CD4-positive, alpha-beta T cell treated with Interferon alpha-2 for 1 hour (primary cell): ENCODE measurements at regions not wholly inside any gene's neighbourhood (a gene's known extent, or its start where the extent isn't known, plus 50 kb on each side); places are given as distances from the start of the nearest gene placed in this dataset.

ENCODE experiments used
- DNase-seq, 2 donors: peaks; one replicate each; pipeline ENCODE4 v3.0.0-alpha.2; 2020 to 2022

DNA sequence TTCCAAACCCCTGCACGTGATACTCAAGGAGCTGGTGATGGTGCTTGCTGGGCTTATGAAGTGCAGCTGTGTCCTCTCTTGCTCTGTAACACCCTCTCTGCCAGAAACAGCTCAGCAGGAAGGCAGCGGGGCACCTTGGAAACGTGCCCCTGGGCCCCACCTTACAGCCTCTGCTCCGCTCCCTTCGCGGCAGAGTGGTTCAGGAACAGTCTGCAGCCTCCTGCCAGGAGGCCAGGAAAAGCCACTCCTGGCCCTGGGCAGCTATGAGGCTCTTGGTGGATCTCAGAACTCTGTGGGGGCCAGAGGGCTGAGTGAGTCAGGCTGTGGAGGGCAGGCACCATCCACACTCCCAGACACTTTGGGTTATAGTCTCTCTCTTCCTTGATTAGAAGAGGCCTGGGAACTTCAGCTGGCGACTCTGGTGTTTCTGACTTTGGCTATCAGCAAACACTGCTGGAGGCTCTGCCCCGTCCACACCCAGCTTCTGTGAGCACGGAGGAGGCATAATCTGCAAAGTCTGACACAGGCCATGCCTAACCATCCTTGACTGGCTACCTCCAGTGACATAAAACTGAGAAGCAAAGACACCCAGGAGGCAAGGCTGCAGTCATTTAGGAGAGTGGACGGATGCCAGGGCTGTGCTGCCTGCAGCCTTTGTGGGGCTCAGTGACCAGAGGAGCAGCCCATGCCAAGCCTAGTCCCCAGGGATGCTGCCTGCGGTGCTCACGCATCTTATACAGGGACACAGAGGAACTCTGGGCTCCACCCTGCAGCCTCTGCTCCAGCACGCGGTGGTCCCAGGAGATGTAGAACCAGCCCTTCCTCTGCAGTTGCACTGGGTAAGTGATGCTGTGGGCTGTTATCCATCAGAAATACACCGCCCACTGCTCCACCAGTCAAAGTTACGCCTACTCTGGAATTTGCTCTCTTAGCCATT, 65.3 kb downstream of the METRNL start:
- DNase-seq, result no peak

GRCh38 chr17:83145358-83145738, 65.9 kb downstream of the METRNL start:
- no peak for DNase-seq

DNA sequence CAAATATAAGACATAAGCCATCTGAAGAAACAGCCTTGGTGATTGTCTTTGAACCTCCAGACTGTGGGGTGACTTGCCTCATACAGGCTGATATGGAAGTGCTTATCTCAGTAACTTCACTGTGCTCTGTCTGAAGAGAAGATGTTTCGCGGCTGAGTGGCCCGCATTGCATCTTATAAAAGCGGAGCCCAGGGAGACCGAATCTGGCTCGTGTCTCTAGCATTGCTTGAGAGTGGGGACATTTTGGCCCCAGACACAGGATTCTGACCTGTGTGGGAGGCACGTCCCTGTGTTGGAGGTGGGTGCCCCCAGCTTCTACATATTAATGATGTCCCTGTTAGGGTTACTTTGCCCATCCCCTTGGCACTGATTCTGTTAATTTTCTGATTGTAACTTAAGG, 66.4 kb downstream of the METRNL start:
- DNase-seq, result no peak

GRCh38 chr17:83146347-83146746, 66.9 kb downstream of the METRNL start:
- no peak for DNase-seq

GRCh38 chr17:83147280-83147679, 67.9 kb downstream of the METRNL start:
- no peak for DNase-seq

DNA sequence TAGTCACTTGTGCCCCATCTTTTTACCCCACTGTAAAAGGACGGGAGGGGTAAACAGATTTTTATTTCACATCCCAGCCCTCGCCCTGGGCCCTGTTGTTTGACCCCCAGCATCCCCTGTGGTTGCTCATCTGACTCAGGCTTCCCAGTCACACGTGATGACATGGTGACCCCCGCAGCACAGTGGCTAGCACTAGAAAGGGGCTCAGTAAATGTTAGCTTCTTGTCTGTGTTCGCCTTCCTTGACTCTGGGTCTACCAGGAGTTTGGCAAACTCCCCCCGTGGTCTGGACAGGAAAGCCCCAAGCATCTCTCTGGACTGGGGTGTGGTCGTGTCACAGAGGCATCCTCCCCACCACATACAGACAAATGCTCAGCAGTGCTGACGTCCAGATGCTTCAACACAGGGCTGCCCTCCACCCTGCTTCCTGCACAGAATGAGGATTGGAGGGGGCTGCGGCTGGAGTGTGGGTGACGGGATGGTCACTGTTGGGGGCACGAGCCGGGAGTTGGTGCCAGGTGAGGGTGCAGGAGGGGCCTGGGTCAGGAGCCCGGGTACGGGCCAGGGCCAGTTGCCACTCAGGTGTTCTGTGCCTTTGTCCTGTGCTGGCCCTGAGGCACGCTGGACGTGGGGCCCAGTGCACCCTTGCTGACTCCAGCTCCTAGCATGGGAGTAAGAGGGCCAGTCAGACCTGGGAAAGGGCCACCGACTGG, 69.1 kb downstream of the METRNL start:
- DNase-seq, result no peak

GRCh38 chr17:83149029-83149725, 69.8 kb downstream of the METRNL start:
- no peak for DNase-seq

DNA sequence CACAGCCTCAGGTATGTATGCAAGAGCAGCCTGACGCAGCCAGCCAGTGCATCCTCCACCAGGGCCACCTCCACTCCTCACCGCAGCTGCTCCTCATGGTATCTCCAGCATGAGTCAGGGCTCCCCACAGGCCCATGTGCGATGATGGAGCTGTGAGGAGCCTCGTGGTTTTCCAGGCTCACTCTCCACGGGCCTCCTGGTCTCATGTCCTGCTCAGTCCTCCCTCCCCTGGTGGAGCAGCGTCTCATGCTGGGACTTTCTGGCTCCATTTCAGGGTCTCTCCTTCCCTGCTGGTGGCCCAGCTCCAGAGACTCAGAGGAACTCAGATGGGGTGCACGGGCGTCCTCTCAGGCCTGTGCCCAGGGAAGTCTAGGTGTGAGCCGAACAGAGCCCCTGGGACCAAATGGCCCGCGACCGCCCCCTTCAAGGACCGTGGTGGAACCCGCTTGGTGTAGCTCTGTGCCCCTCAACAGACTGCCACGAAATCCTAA, 70.4 kb downstream of the METRNL start:
- no peak for DNase-seq

GRCh38 chr17:83150369-83151055, 71.1 kb downstream of the METRNL start:
- DNase-seq, result no peak

DNA sequence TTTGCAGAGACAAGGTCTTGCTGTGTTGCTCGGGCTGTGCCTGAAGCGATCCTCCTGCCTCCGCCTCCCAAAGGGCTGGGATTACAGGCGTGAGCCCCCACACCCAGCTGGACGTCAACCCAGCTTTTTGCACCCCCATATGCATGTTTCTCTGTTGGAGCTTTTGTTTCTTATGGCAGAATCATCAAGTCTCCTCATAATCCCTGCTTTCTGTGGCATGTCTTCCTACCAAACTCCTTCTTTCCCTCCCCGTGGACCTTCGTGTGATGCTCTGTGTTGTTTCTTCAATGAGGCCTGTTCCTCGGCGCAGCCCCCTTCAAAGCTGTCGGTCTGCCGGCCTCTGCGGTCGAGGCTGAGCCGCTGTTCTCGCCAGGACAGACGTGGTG, 71.6 kb downstream of the METRNL start:
- DNase-seq, result no peak

DNA sequence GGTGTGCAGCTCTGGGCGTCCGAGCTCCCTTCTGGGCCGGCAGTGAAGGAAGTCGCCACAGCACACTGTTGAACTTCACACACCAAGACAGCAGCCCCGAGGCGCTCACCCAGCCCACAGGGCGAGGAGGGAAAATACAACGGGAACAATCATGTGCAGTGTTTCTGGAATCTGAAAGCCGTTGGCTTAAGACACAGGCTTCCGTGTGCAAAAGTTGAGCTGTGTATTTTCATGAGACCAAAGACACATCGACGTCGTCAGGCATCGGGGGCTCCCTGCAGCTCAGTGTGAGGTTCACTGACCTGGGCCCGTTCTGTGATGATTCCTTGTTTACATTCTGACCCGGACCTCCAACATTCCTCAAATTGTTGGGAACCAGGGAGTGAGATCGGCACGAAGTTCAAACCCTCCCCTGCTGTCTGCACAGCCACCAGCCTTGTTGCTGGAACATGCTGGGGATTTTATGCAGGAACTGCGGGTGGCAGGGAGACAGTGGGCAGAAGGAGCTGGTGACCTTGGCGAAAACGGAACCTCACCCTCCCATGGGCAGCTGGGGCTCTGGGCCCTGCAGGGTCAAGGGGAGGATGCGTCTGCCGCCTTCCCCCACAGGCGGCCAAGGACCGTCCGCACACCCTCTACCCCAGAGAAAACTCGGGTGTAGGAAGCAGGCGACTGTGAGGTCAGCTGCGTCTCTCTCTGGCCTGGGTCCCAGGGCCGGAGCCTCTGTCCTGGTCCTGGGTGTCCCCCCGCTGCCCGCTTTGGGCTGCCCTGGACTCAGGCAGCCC, 72.2 kb downstream of the METRNL start:
- no peak for DNase-seq

GRCh38 chr17:83152227-83152744, 72.9 kb downstream of the METRNL start:
- DNase-seq, result no peak

DNA sequence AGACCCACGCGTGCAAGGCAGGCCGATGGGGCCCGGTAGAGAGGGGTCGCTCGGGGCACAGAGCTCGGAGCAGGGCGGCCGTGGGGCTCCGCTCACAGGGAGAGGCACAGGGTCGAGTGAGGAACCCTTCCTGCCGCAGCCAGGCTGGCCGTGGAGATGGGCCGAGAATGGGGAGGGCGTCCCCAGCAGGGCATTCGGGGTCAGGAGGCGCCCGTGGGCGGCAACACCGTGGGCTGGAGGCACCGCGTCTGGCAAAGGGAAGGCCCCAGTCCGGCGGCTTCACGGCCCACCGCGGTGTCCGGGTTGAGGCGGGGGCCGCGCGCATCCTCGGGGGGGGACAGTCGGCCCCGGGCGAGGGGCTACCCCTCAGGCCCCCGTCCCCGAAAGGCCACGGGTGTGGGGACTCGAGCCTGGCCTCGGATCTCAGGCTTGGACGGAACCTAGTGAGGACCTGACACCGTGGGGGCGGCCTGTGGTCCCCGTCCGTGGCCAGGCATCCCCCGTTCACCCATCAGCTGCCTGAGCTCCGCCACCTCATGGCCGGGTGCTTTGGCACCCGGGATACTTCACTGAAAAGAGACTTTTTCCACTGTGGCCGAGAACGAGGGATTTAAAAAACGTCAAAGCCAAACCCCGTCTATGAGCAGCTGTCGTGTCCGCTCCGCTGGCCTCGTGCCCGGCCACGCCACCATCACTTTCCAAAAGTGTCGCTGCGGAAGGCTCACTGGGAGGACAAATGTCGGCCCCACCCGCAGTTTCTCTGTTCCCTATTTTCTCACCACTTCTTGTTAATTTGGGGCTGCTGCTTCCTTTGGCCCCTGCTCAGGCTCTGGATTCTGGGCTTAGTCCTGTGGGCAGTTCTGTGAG, 73.6 kb downstream of the METRNL start:
- peak; percentile 23 to 64 for DNase-seq

GRCh38 chr17:83153681-83154310, 74.4 kb downstream of the METRNL start:
- no peak for DNase-seq

- no peak for DNase-seq
Observed at GRCh38 chr17:83154311-83155127, 75.1 kb downstream of the METRNL start.

GRCh38 chr17:83155128-83156121, 76.0 kb downstream of the METRNL start:
- peak; percentile 15 to 77 for DNase-seq

- DNase-seq, result no peak
Observed at GRCh38 chr17:83156408-83156807, 77.0 kb downstream of the METRNL start.
